GM19238 (cell line): ENCODE measurements at regions not wholly inside any gene's neighbourhood (a gene's known extent, or its start where the extent isn't known, plus 50 kb on each side); places are given as distances from the start of the nearest gene placed in this dataset.

ENCODE experiments used
- DNase-seq: peaks from one replicate; pipeline ENCODE4 v3.0.0; 2011; ENCODE audit warnings: low spot score; ENCODE audit not compliant: insufficient read length

DNA sequence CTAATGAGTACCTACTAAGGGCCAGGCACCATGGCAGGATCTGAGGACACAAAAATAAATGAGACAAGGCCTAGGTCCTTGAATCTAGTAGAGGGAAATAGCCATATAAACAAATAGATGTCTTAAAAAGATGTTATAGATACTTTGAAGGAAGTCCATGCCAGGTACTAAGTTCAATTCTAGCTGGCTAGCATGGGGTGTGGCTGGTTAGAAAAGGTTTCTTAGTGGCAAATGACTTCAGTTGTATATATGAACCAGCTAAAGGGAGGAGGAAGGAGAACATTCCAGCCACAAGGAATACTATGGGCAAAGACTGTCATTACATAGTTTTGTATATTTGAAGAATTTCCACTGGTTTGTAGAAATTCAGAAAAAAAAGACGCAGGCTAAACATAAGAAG lies 133.6 kb upstream of the BMP4 start:
- DNase-seq, result no peak

DNA sequence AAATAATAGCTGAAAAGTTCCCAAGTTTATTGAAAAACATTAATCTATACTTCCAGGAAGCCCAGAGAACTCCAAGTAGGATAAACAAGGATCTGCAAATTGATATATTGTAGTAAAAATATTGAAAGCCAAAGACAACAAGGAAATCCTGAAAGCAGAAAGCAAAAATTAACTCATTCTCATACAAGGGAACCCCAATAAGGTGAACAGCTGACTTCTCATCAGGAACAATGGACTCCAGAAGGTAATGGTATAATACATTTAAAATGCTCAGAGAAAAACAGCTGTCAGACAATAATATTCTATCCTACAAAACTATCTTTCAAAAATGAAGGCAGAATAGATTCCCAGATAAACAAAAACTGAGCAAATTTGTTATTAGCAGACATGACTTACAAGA lies 138.1 kb upstream of the BMP4 start:
- DNase-seq, result no peak

DNA sequence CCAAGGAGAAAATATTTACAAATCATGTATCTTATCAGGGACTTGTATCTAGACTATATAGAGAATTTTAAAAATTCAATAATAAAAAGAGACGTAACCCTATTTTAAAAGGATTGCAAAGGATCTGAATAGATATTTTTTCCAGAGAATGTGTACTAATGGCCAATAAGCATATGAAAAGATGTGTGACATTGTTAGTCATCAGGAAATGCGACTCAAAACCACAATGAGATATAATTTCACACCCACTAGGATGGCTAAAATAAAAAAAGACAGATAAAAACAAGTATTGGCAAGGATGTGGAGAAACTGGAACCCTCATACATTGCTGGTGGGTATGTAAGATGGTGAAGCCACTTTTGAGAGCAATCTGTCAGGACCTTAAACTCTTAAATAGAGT lies 141.9 kb upstream of the BMP4 start:
- no peak for DNase-seq

DNA sequence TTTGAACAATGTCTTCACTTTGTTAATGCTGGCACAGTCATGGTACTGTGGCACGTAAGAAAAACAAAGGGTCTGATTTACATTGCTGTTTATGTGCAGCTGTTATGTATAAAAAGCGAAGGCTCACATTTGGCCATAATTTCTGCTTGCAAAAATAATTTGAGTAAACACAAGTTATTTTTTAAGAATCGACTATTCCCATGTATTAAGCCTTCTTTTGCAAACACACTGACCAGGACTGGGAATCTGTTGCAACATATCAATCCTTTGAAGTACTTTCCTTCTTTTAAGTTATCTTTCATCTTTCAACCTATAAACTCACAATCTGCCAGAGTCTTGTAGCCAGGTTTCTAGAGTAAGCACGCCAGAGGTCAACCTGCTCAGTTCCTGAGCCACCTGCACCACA lies 145.4 kb upstream of the BMP4 start:
- no peak for DNase-seq

DNA sequence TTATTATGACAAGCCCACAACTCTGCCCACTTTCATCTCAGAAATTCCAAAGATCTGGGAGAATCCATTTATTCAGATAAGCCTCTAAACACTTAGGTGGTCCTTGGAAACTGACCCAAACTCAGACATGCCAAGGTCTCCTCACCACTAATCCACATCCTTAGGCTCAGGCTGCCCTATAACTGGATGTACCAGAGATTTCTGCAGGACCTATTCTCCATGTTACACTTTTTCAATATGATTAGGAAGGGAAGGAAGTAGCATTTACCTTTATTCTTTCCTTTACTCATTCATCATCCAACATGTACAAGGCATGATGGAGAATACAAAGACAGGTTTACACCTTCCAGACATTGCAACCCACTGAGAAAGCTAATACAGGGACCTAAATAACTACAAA lies 145.9 kb upstream of the BMP4 start:
- no peak for DNase-seq

DNA sequence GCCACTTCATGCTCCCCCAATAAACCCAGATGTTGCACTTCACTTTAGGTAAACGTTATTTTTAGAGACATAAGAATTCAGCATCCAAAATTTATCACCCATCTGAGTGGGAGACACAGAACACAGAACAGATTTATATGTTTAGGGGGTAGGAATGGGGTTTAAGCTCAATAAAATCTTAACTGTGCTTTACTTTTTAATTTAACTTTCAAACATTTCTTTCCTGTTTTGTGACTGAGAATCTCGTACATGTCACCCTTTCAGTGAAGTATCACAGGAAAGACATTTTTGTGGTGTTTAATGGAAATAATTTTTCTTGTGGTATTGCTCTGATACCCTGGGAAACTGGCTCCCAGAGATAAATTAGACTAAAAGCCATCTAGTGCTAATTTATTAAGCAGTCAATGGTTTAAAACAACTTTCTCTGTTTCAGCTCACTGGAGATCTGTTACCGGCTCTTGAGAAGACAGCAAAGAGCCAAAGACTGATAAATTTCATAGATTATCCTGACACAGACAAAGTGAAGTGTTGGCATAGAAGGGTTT lies 148.0 kb upstream of the BMP4 start:
- DNase-seq, result no peak

DNA sequence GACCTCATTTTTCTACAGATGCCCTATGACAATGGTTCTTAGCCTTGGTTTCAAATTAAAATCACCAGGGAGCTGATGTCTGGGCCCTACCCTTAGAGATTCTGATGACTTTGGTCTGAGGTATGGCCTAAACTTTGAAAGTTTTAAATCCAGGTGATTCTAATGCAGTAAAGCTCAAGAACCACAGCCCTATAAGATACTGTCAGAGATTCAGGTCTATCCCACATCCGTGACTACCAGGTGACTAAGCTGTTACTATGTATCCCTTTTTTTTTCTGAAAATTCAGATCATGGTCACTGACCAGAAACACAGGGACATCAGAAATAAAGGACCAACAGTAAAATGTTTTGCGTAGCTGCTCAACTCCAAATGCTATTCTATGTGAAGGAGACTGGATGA lies 148.8 kb upstream of the BMP4 start:
- DNase-seq, result no peak

DNA sequence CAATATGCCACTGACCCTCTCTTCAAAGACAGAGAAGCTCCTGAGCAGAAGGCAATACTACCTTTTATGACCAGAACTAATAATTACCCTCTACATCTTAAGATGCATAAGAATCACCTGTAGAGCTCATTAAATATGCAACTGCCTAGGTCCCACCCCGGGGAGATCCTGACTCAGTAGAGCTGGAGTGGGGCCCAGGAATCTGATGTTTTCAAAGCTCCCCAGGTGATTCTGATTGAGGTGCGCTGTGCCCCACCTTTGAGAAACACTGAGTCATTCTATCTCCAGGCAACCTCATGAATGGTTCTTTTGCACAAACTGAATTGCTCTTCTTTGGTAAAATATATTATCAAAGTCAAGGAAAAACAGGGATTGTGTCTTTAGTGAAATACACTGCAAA lies 149.3 kb upstream of the BMP4 start:
- DNase-seq, result no peak

DNA sequence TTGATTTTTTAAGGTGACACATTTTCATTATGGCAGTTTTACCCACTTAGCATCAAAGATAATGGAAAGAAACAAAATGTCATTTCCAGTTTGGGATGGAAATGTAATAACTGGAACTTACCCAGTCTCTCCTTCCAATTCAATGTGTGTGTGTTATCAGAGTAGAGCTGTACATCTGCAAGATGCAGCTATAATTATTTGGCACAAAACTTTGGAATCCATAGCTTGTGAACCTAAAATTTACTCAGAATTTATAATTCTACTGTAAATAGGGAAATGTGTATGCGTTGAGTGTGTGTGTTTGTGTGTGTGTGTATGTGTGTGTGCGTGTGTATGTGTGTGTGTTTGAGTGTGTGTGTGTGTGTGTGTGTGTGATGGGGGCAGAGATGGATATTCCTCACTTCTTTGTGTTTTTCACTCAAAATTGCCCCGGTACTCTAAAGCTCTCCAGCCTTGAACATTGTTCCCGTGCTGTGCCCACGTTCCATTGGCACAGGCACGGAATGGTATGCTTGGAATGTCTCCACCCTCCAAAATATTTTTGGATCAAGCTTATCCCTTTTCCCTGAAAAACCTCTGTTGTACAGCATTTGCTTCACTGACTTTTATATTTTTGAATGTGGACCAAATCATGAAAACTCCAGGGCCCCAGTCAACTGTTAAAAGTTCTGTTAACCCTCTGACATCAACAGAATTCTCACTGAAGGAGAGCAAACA lies 150.2 kb upstream of the BMP4 start:
- no peak for DNase-seq

DNA sequence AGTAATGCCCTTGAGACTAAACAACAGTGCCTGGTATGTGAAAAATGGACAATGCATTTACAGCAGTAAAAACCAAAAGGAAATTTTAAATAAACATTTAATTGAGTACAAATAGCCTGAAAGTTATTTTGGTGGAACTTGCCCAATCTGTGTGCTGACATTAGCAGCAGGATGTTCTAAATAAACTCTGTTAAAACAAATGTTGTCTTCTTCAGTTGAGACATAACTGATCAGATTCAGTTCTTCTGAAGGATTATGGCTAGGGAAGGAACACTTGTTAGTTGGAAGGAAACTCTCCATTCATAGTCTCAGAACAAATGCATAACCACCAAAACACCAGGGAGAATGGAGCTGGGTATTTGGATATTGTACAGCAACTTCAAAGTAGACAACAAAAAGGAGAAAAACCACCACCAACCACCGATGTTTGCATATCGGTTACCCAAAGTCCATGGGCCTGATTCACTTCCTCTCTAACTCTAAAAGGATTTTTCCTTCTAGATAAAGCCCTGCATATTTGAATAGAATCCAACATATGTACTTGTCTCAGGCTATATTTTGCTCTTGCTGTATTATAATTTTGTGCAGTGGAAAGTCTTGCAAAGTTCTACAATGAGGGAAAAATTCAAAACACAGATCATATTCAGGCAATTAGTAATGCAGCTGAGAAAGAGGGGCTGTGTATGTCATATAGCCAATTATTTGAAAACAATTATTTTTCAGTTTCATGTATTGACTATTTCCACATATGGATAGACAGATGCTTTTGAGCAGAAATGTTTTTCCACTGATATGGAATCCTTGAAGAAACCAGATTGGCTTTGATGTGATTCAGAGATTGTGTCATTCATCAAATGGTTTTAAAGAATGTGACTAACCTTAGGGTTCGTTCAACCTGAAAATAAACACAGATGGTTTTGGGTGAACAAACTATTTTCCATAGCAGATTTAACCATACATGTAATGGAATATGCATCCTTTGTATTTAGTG lies 152.2 kb upstream of the BMP4 start:
- no peak for DNase-seq

DNA sequence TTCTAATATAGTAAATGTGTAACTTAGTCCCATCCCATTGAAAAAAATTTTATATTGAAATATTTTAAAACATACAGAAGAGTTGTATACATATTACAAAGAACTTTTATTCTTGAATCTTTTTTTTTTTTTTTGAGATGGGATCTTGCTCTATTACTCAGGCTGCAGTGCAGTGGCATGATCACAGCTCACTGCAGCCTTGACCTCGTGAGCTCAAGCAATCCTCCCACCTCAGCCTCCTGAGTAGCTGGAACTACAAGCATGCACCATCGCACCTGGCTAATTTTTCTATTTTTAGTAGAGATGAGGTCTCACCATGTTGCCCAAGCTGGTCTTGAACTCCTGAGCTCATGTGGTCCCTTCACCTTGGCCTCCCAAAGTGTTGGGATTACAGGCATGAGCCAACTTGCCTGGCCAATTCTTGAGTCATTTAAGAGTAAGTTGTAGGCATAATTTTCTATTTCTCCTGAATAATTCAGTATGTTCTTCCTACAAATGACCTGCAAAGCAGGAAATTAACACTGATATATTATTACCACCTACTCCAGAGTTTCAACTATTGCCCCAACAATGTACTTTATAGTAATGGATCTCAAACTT lies 153.0 kb upstream of the BMP4 start:
- DNase-seq, result no peak

DNA sequence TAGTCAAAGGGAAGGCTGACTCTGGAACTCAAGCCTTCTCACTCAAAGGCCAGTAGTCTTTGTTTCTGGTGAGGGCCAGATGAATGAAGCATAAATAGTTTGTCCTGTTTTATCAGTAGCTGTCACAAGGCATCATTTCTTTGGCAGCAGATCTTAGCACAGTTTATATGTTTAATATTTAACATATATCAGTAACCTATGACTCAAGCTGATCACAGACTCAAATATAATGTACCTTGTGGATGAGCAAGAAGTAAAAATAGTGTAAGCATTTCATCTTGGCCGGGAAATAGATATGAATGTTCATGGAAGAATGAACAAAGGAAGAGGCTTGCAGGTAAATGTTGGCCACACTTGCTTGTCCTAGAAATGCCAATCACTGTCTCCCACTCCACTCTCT lies 158.3 kb upstream of the BMP4 start:
- no peak for DNase-seq

DNA sequence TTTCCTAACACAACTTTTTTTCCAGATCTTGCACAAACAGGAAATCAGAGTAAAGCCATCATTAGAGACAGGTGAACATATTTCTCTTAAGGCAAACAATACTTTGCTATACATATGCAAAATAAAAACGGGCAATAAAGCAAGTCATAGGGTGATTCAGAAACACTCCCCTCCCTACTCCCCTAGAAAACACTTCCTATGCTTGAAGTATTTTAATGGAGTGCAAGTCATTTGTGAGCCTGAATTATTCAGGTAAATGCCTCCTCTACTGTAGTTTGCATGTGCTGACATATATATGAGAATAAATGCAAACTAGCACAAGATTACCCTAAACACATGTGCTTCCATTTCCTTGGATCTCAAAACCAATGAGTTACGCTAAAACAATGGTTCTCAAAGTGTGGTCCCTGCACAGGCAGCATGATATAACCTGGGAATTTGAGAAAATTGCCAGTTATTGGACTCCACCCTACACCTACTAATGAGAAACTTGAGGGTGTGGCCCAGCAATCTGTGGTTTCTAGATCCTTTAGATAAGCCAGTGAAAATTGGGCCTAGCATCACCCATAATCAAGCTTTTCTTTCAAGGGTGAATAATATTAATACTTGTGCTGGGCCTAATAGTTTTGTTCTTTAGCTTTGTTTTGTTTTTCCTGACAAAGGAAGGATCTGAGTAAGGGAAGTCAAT lies 159.7 kb upstream of the BMP4 start:
- no peak for DNase-seq

DNA sequence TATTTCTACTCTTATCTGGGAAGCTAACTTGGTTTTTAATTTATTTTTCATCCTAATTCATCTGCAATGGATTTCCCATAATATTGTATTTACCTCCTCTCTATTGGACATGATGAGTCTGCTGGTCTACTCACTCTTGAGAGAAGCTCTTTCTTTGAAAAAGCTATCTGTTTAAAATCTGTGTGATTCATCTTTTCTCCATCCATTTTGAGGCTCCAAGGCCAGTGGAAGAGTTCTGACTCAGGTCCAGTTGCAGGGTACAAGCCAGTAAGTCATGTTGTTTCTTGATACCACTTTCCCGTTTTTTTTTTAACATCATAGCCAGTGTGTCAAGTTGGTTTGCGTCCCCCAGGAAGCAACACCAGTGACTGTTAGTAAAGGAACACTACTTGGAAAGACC lies 160.3 kb upstream of the BMP4 start:
- DNase-seq, result no peak

DNA sequence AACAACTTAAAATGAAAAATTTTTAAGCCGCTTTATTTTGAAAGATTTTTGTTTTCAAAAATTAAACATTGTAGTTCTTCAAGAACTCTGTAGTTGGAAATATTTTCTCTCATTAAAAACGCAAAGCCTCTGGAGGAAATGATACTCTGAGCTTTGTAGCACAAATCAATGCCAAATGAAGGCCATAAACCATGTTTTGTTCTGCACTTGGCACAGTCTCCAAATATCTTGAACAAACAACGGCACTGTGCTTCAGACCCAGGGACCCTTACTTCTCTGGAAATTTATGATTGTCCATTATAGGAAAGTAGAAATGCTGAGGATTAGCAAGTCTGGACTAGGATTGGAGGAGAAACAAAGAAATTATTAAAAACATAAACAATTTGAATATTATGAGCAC lies 160.8 kb upstream of the BMP4 start:
- no peak for DNase-seq

DNA sequence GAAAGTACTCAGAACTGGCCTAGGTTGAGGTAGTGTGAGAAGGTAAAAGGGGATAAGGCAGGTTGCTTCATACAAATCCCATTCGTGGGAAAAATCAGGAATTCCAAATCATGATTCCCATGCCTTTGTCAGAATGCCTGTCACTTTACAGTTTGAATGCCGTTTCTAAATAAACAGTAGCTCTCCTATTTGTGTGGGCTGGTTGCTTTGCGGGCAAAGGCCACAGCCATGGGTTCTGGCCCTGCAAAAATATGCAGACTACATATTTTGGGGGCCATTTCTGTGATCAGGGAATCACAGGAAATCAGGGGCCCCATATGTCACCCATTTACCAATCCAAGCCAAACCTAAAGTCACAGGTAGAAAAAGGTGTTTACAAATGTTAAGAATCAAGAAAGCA lies 161.3 kb upstream of the BMP4 start:
- no peak for DNase-seq

DNA sequence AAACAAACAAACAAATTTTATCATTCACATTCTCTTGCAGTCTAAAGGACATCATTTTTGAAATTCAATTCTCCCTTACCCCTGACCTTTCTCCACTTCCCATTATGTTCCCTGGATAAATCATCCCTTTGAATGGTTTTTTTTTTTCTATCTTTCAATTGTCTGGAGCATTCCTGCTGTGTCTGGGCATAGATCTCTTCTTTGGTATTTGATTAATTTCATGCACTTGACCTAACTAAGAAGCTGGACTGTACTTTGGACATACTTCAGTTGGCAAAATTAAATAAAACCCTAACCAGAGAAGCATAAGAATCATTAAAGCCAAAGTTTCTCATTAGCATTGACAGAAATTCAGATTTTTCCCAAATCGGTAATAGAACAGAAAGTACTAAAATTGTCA lies 163.6 kb upstream of the BMP4 start:
- DNase-seq, result no peak

DNA sequence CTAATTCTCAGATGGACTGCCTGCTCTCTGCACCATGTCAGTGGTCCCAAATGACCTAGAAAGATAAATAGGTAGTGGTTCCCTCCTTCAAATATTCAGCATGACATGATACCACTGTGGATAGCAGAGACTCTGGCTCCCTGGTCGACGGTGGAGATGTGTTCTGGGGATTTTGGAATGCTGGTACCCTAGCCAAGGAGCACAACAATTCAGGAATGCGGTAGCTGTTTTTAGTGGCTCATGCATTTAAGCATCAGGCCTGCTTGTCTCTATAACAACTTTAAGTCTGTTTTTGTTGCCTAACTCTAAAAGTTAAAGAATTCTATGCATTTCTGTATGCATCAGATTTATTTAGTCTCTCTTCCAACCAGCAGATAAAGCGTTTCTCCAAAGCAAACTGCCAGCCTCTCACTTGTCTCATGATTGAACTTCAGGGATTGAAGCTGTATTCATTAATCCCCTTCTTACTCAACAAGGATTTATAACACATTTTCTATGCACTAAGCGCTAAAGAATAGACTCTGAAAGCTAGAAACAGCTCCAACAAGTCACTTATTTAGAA lies 164.9 kb upstream of the BMP4 start:
- no peak for DNase-seq

DNA sequence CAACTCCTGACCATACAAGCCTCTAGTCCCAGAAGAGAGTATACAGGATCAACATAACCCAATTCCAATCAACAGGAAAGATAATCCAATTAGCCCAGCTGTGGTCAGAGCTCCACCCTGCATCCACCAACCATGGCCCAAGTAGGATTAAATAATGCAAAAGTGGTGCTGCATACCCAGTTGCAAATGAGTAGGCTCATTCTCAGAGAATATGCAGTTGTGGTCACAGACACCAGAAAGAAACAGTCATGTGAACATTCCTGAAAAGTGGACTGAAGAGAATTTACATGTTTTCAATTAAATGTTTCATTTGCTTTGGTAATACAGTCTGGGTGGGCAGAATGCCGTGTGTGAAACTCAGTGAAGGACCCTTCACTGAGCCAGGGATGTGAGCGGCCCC lies 167.2 kb upstream of the BMP4 start:
- no peak for DNase-seq

DNA sequence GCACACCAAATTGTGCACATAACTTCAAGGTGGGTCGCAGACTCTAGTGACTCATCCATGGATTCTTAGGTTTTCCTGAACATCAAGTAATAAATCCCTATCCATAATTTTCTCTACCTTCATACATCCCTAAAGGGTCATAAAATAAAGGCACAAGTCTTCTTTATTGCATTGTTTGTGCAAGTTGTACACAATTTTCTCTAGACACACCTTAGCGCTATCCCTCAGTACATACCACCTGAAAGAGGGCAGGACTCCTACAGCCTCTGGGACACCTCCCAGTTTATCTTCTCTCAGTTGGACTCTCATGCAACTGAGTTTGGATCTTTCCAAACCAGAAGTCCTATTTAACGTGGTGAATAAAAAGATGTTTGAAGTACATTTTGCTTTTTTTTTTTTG lies 168.5 kb upstream of the BMP4 start:
- DNase-seq, result no peak

DNA sequence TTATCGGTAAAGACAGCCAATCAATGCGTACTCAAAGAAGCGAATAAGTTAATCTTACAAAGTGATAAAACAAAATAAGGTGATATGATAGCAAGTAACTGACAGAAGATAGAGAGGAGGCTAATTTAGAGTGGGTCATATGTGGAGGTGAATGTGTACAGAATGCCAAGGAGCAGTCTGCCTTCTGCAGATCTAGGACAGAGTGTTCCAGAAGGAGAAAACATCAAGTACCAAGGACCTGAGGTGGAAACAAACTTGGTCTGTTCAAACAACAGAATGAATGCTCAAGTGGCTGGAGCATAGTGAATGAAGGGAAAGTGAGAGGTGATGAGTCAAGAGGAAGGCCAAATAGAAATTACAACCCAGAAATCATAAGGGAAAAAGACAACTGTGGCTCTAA lies 170.3 kb upstream of the BMP4 start:
- DNase-seq, result no peak
